ENCODE measurements at regions not wholly inside any gene's neighbourhood (a gene's known extent, or its start where the extent isn't known, plus 50 kb on each side); places are given as distances from the start of the nearest gene placed in this dataset.

GRCh38 chr1:193850745-193851144 is 664.3 kb upstream of the B3GALT2 start:
- TF ChIP-seq, protein P1, sequence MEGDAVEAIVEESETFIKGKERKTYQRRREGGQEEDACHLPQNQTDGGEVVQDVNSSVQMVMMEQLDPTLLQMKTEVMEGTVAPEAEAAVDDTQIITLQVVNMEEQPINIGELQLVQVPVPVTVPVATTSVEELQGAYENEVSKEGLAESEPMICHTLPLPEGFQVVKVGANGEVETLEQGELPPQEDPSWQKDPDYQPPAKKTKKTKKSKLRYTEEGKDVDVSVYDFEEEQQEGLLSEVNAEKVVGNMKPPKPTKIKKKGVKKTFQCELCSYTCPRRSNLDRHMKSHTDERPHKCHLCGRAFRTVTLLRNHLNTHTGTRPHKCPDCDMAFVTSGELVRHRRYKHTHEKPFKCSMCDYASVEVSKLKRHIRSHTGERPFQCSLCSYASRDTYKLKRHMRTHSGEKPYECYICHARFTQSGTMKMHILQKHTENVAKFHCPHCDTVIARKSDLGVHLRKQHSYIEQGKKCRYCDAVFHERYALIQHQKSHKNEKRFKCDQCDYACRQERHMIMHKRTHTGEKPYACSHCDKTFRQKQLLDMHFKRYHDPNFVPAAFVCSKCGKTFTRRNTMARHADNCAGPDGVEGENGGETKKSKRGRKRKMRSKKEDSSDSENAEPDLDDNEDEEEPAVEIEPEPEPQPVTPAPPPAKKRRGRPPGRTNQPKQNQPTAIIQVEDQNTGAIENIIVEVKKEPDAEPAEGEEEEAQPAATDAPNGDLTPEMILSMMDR (IDR thresholded peaks at IDR 0.05): no peak
- no peak overlapping the region for H3K27ac ChIP-seq
- H3K36me3 ChIP-seq: no peaks in the 10 kb centered on the region
- H3K27me3 ChIP-seq: no peaks in the 10 kb centered on the region
- no peaks in the 10 kb centered on the region for H3K9me3 ChIP-seq
- H3K4me3 ChIP-seq: no peak overlapping the region
- intact Hi-C loops (cut with DNase I; ENCODE audit: low total_unique reads): no loop called here
- H3K4me1 ChIP-seq: peaks cover 0 to 15% (median 2%) of the 10 kb centered on the region in 4 donors
- DNase-seq: no peak

GRCh38 chr1:193846876-193847604 is 660.6 kb upstream of the B3GALT2 start:
- intact Hi-C loops (cut with DNase I; ENCODE audit: low total_unique reads): no loop called here
- DNase-seq: no peak
- TF ChIP-seq, protein P1 (IDR thresholded peaks at IDR 0.05): no peak
- Histone ChIP-seq H3K4me3 (no peak overlapping the region), H3K27me3 (no peaks in the 10 kb centered on the region), H3K27ac (no peak overlapping the region), H3K9me3 (no peaks in the 10 kb centered on the region), H3K4me1 (peaks cover 0 to 15% (median 2%) of the 10 kb centered on the region in 4 donors), H3K36me3 (no peaks in the 10 kb centered on the region)

DNA sequence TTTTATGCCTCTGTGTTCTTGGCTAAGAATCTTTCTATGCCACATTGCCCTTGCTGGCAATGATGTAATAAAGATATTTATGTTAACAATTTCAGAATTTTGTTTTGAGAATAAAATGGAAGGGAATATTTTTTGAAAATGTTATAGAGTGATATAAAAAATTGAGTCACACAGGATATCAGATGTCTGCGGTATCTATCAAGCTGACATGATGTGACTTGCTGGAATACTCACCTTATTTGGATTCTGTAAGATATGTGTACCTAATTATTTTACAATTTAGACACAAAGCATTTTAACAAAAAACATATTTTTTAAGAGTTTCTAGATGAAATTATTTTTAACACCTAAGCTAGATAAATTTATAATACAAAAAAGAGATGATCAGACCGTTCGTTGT is 660.0 kb upstream of the B3GALT2 start:
- DNase-seq: no peak
- H3K4me3 ChIP-seq: no peak overlapping the region
- no peak overlapping the region for H3K27ac ChIP-seq
- H3K36me3 ChIP-seq: no peaks in the 10 kb centered on the region
- TF ChIP-seq, protein P1 (IDR thresholded peaks at IDR 0.05): no peak
- peaks cover 0 to 15% (median 2%) of the 10 kb centered on the region in 4 donors for H3K4me1 ChIP-seq
- intact Hi-C loops (cut with DNase I; ENCODE audit: low total_unique reads): no loop called here
- no peaks in the 10 kb centered on the region for H3K9me3 ChIP-seq
- H3K27me3 ChIP-seq: no peaks in the 10 kb centered on the region

GRCh38 chr1:193841857-193842256 is 655.4 kb upstream of the B3GALT2 start:
- no peak for DNase-seq
- Histone ChIP-seq H3K27ac (no peak overlapping the region), H3K36me3 (no peaks in the 10 kb centered on the region), H3K27me3 (no peaks in the 10 kb centered on the region), H3K4me3 (no peak overlapping the region), H3K9me3 (no peaks in the 10 kb centered on the region), H3K4me1 (no peaks in the 10 kb centered on the region)
- TF ChIP-seq, protein P1 (IDR thresholded peaks at IDR 0.05): no peak
- intact Hi-C loops (cut with DNase I; ENCODE audit: low total_unique reads): no loop called here

GRCh38 chr1:193831465-193831864 is 645.1 kb upstream of the B3GALT2 start:
- no peaks in the 10 kb centered on the region for H3K36me3 ChIP-seq
- H3K27me3 ChIP-seq: no peaks in the 10 kb centered on the region
- intact Hi-C loops (cut with DNase I; ENCODE audit: low total_unique reads): no loop called here
- TF ChIP-seq, protein P1 (IDR thresholded peaks at IDR 0.05): no peak
- no peak for DNase-seq
- H3K4me3 ChIP-seq: no peak overlapping the region
- H3K9me3 ChIP-seq: peaks cover 4 to 11% (median 11%) of the 10 kb centered on the region in 3 donors
- no peaks in the 10 kb centered on the region for H3K4me1 ChIP-seq
- no peak overlapping the region for H3K27ac ChIP-seq

All from tibial artery (tissue), 4 donors.